DMS153 treated with DMSO at 0.1 percent for 48 hours (cell line): ENCODE measurements at regions not wholly inside any gene's neighbourhood (a gene's known extent, or its start where the extent isn't known, plus 50 kb on each side); places are given as distances from the start of the nearest gene placed in this dataset.
"Not testable (repeated sequence)": the region's sequence is repeated elsewhere in the genome, so short reads cannot be mapped to it uniquely, and the experiment has no call there.

ENCODE experiments used
- DNase-seq: peaks from one replicate; lab custom pipeline; 2025; ENCODE audit not compliant: unreplicated experiment; lab: John Stamatoyannopoulos, UW

- DNase-seq, result not testable (repeated sequence)
These were observed 407.3 kb upstream of the ADAMTSL1 start for GRCh38 chr9:18066608-18067007.

- no peak for DNase-seq
These were observed 406.3 kb upstream of the ADAMTSL1 start for GRCh38 chr9:18067548-18068120.

- DNase-seq, result no peak
These were observed 405.1 kb upstream of the ADAMTSL1 start for GRCh38 chr9:18068900-18069299.

DNA sequence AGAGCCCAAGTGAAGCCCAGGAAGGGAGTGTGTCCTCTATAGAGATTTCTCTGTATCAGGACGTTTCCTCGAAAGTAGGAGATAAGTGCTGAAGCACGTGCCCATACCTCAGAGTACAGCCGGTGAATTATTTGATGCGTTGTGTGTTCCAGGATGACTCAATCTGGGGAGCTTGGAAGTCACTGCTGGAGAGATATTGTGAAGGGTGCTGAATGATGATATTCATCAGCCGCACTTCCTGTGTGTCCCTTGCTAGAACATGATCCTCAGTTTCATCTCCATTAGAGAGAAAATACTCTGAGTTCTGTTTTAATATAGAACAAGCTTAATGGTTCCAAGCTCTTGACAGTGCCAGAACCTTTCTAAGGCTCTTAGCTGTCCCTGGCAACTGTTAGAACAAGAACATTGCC lies 402.3 kb upstream of the ADAMTSL1 start:
- no peak for DNase-seq

- DNase-seq, result no peak
These were observed 401.0 kb upstream of the ADAMTSL1 start for GRCh38 chr9:18073002-18073401.

DNA sequence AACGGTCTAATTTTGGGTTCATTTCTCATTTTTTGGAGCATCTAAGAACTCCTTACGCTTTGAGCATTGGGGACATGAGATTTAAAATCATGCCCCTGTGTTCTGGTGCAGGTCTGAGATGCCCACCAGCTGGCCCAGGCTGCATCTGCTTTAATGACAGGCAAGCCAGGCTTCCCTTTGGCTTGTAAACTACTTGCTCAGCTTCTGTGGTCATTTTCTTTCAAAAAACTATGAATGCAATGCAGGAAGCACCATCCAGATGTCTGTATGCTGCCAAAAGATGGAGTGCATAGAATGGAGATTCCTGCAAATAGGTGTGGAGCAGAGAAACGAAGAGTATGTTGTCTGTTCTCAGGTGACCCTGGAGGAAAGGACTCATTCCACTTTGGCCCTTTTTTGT lies 399.9 kb upstream of the ADAMTSL1 start:
- no peak for DNase-seq

- DNase-seq, result no peak
These were observed 398.6 kb upstream of the ADAMTSL1 start for GRCh38 chr9:18075253-18075952.

GRCh38 chr9:18077941-18078678 lies 395.8 kb upstream of the ADAMTSL1 start:
- no peak for DNase-seq

- DNase-seq, result no peak
These were observed 381.8 kb upstream of the ADAMTSL1 start for GRCh38 chr9:18092138-18092537.

GRCh38 chr9:18106006-18106560 lies 367.9 kb upstream of the ADAMTSL1 start:
- DNase-seq, result no peak

- no peak for DNase-seq
These were observed 364.3 kb upstream of the ADAMTSL1 start for GRCh38 chr9:18109675-18110074.

- DNase-seq, result no peak
These were observed 362.8 kb upstream of the ADAMTSL1 start for GRCh38 chr9:18111146-18111545.

DNA sequence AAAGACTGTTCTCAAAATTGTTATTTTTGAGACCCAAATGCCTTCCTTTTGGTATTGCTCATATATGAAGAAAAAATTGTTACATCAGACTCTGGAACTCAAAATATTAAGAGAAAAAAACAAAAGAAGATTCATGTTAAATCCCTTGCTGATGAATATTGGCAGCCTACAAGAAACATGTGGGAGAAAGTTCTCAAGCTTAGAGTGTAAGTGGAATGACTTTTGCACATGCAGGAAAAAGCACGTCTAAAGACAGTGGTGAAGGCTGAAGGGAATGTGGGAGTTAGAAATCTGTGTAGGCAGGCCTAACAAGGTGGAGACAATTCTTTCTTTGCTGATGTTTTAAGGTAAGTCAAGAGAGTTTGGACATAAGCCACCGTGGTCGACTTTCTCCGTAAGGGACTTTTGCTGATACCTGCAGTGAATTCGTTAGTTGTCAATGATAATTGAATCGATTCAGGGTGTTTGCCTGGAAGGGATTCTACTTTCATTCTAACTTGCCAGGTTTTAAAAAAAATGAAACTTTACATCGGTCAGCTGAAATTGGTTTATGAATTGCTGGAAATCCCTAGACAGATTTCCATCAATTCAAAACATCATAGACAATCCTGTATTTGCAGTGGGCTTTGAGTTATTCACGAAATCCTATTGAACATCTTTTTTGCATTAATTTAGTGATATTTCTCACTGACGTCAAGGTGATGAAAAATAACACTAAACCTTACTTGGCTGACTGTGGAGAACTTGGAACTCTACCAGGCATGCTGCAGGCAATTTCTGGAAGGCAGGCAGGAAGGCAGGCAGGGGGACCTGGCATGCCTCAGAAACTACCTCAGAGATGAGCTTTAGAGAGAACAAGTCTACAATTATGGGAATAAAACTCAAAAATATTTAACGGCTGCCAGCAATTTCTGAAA lies 359.1 kb upstream of the ADAMTSL1 start:
- no peak for DNase-seq

GRCh38 chr9:18118268-18118667 lies 355.7 kb upstream of the ADAMTSL1 start:
- no peak for DNase-seq

- DNase-seq, result no peak
These were observed 351.8 kb upstream of the ADAMTSL1 start for GRCh38 chr9:18122171-18122570.

DNA sequence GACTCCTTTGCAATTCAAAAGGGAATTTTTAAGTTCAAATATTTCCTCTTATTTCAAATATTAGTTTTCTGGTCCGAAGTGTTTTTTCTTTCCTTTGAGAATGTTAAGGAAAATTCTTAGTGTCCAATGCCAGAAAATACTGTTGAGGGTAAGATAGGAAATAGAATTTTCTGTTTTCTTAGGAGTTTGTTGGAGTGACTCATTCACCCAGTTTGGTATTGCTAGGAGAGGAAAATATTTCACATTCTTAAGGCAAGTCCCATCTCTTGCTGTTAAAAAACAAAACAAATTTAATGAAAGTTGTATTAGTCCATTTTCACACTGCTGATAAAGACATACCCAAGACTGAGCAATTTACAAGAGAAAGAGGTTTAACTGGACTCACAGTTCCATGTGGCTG lies 349.2 kb upstream of the ADAMTSL1 start:
- no peak for DNase-seq

DNA sequence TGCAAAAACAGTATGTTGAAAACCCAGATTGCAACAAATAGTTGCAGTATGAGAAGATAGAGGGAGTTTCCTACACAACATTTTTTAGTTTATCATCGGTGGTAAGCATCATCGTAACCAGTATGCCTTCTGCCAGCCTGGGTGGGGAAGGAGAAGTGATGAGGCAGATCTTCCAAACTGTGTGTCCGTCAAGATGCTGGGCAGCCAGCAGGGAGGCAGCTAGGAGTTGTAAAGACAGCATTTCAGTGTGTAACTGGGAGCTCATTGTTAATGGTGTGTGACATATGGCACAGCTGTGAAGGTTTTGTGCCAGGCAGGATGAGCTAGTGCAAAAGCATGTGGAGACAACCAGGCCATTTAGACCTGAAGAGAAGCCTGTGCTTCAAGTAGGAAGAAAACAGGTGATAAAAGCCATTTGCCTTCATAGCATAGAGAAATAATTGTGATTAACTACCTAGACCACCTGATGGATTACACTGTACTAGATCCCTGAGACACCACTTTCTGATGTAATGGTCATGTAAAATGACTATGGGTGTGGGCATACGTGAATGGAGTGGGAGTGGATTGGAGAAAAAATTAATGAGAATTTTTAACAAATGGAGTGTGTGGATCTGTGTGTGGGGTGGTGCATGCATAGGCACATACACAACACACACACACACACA lies 347.0 kb upstream of the ADAMTSL1 start:
- DNase-seq, result no peak

DNA sequence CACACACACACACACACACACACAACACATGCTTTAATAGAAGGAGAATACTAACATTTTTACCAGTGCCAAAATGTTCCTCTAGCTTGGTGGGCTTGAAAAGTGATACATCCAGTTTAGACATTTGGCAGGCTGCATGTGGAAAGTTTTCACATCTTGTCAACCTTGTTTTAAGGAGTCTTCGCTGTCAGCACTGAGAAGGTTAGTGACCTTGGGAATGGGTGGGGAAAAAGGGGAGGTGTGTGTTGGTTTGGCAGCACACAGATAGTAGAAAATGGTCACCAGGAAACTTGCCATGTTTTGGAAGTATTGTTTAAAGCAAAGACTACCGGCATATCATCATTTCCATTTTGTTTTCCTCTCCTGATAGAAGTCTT lies 346.5 kb upstream of the ADAMTSL1 start:
- no peak for DNase-seq

GRCh38 chr9:18129809-18130334 lies 344.1 kb upstream of the ADAMTSL1 start:
- no peak for DNase-seq

DNA sequence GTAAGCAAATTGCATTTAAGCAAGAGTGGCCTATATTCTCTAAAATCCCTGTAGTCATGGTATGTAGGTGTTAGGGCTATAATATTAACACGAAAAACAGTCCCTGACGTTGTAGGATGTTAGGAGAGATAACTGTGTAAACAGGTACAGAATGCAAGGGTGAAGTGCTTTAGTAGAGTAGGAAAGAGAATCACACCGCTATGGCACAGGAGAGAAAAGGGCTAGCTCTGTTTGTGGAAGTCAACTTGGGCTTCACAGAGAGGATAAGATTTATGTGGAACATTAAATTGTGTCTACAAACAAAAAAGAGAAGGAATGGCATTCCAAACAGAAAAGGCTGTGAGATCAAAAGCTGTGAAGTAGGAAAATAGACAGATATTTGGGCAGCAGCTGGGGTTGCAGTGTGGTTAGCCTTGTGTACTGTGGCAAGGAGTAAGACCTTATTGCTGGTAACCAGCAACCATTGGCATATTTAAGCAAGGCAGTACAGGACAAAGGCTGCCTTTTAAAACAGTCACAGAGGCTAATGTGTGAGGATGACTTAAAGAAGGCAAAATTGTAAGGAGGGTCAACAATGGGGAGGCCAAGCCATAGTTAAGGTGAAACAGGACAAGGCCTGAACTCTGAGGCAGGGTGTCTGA lies 337.5 kb upstream of the ADAMTSL1 start:
- no peak for DNase-seq
